Calu3 (cell line): ENCODE measurements at regions not wholly inside any gene's neighbourhood (a gene's known extent, or its start where the extent isn't known, plus 50 kb on each side); places are given as distances from the start of the nearest gene placed in this dataset.

Experiments used
- BruUV-seq: library from RNA; stranded (reverse); fragments of 400-500 nt; replicated peaks from 2 replicates; lab custom pipeline; 2021; lab: Mats Ljungman, UMichigan
- CTCF ChIA-PET: fragments of 300-600 bp; sonication (Branson Sonifier 250); formaldehyde crosslinking; loops from one replicate; lab custom pipeline; 2022; ENCODE audit warnings: antibody characterized with exemption; lab: Charles Lee
- DNase-seq: peaks from one replicate; pipeline ENCODE4 v3.0.0; 2022
- H3K27ac Mint-ChIP-seq: one replicate; pipeline ENCODE4 v1.8.0; 2022; ENCODE audit warnings: mixed read lengths; ENCODE audit not compliant: unreplicated experiment
- H3K27me3 Mint-ChIP-seq: one replicate; pipeline ENCODE4 v1.8.0; 2022; ENCODE audit warnings: mixed read lengths; ENCODE audit not compliant: unreplicated experiment
- H3K36me3 Mint-ChIP-seq: one replicate; pipeline ENCODE4 v1.8.0; 2022; ENCODE audit warnings: mild to moderate bottlenecking, moderate library complexity, mixed read lengths; ENCODE audit not compliant: insufficient read depth, unreplicated experiment
- H3K4me1 Mint-ChIP-seq: one replicate; pipeline ENCODE4 v1.8.0; 2022; ENCODE audit warnings: mild to moderate bottlenecking, low read depth, mixed read lengths; ENCODE audit not compliant: unreplicated experiment
- H3K4me3 Mint-ChIP-seq: one replicate; pipeline ENCODE4 v1.8.0; 2022; ENCODE audit warnings: mild to moderate bottlenecking, low read depth, moderate library complexity, mixed read lengths; ENCODE audit not compliant: unreplicated experiment
- H3K9me3 Mint-ChIP-seq: one replicate; pipeline ENCODE4 v1.8.0; 2022; ENCODE audit warnings: low read depth, mixed read lengths; ENCODE audit not compliant: unreplicated experiment
- intact Hi-C: fragments of 100-400 bp; cut with micrococcal nuclease; formaldehyde crosslinking; loops from one replicate; pipeline ENCODE4 v1.10.0; 2022; ENCODE audit not compliant: unreplicated experiment
- TF ChIP-seq, protein P1 (sequence below): fragments of 200-600 bp; IDR thresholded peaks from one replicate; pipeline ENCODE4 v1.8.0; 2022; ENCODE audit warnings: antibody characterized with exemption; ENCODE audit not compliant: unreplicated experiment

- Mint-ChIP-seq H3K27me3 (peaks cover 13% of the 10 kb centered on the region), H3K4me3 (no peak overlapping the region), H3K4me1 (no peaks in the 10 kb centered on the region), H3K9me3 (no peaks in the 10 kb centered on the region), H3K27ac (no peak overlapping the region), H3K36me3 (no peaks in the 10 kb centered on the region)
- no peak for DNase-seq
- intact Hi-C loops, result no loop called here
- no TSS peak for BruUV-seq
- TF ChIP-seq, protein P1, sequence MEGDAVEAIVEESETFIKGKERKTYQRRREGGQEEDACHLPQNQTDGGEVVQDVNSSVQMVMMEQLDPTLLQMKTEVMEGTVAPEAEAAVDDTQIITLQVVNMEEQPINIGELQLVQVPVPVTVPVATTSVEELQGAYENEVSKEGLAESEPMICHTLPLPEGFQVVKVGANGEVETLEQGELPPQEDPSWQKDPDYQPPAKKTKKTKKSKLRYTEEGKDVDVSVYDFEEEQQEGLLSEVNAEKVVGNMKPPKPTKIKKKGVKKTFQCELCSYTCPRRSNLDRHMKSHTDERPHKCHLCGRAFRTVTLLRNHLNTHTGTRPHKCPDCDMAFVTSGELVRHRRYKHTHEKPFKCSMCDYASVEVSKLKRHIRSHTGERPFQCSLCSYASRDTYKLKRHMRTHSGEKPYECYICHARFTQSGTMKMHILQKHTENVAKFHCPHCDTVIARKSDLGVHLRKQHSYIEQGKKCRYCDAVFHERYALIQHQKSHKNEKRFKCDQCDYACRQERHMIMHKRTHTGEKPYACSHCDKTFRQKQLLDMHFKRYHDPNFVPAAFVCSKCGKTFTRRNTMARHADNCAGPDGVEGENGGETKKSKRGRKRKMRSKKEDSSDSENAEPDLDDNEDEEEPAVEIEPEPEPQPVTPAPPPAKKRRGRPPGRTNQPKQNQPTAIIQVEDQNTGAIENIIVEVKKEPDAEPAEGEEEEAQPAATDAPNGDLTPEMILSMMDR, result no peak
- CTCF ChIA-PET, result no interaction called here
Measured at GRCh38 chr5:68720884-68721610, 372.8 kb upstream of the SLC30A5 start.

- CTCF ChIA-PET, result no interaction called here
- no peaks in the 10 kb centered on the region for H3K9me3 Mint-ChIP-seq
- no peaks in the 10 kb centered on the region for H3K36me3 Mint-ChIP-seq
- intact Hi-C loops, result no loop called here
- H3K4me3 Mint-ChIP-seq, result no peak overlapping the region
- no TSS peak for BruUV-seq
- no peak for DNase-seq
- TF ChIP-seq, protein P1, result no peak
- H3K4me1 Mint-ChIP-seq, result no peaks in the 10 kb centered on the region
- H3K27ac Mint-ChIP-seq, result no peak overlapping the region
- peaks cover 19% of the 10 kb centered on the region for H3K27me3 Mint-ChIP-seq
Measured at GRCh38 chr5:68722357-68722756, 371.5 kb upstream of the SLC30A5 start.

- BruUV-seq, result no TSS peak
- DNase-seq, result no peak
- CTCF ChIA-PET, result no interaction called here
- Mint-ChIP-seq H3K9me3 (no peaks in the 10 kb centered on the region), H3K36me3 (no peaks in the 10 kb centered on the region), H3K4me3 (no peak overlapping the region), H3K27me3 (peaks cover 17% of the 10 kb centered on the region), H3K27ac (no peak overlapping the region), H3K4me1 (no peaks in the 10 kb centered on the region)
- TF ChIP-seq, protein P1, result no peak
- intact Hi-C loops, result no loop called here
Measured at GRCh38 chr5:68725905-68726683, 367.7 kb upstream of the SLC30A5 start.

GRCh38 chr5:68727931-68728330, 365.9 kb upstream of the SLC30A5 start:
- Mint-ChIP-seq H3K4me3 (no peak overlapping the region), H3K27ac (no peak overlapping the region), H3K36me3 (no peaks in the 10 kb centered on the region), H3K9me3 (no peaks in the 10 kb centered on the region), H3K27me3 (peaks cover 17% of the 10 kb centered on the region), H3K4me1 (no peaks in the 10 kb centered on the region)
- BruUV-seq, result no TSS peak
- TF ChIP-seq, protein P1, result no peak
- DNase-seq, result no peak
- intact Hi-C loops, result no loop called here
- CTCF ChIA-PET, result no interaction called here
